ENCODE measurements at regions not wholly inside any gene's neighbourhood (a gene's known extent, or its start where the extent isn't known, plus 50 kb on each side); places are given as distances from the start of the nearest gene placed in this dataset.

DNA sequence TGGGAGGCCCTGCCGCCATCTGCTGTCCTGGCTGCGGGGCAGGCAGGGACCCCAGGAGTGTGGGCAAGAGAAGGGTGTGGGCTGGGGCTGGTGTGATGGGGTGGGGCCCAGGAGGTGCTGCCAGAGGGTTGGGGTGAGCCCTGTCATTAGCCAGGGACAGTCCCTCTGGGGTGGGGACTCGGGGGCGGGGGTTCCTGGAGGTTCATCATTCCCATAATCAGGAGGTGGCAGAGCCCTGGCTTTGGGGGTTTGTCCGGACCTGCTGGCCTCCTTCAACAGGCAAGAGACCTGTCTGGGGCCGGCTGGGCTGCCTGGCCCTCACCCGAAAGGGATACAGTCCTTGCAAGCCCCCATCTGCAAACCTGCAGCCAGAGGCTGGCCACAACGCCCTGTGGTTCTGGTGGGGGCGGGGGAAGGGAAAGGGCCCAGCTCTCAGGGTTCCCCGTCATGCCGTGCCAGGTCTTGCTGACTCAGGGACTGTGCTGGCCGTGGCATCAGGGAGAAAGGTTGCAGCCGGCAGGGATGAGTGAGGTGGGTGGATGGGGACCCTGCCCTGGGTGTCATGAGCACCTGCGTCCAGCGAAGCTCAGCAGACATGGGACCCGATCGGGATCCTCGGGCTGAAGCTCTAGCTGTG lies 65.2 kb downstream of the MRPL36 start:
- Histone ChIP-seq H3K4me2 (ENCODE audit: control insufficient read depth, insufficient read depth) (no peak overlapping the region), H2AFZ (ENCODE audit: control insufficient read depth, low read depth, low read length) (no peak overlapping the region), H3K79me2 (ENCODE audit: control insufficient read depth, insufficient read depth, low read length) (no peaks in the 10 kb centered on the region), H3K27me3 (replicated peaks in 1 of 2; ENCODE audit: control insufficient read depth in 2 of 2, insufficient read depth in 2 of 2, low read length in 1 of 2) (peaks cover 0 to 4% of the 10 kb centered on the region in 2 experiments; a peak in 2 of 4 replicates), H3K9ac (ENCODE audit: control insufficient read depth, insufficient read depth, low read length) (no peak overlapping the region), H3K4me1 (ENCODE audit: control insufficient read depth, insufficient read depth, low read length) (no peaks in the 10 kb centered on the region), H3K4me3 (no peak overlapping the region), H3K36me3 (ENCODE audit: control insufficient read depth in 2 of 2, insufficient read depth in 2 of 2, low read length in 1 of 2) (no peaks in the 10 kb centered on the region), H4K20me1 (ENCODE audit: control insufficient read depth, insufficient read depth) (no peaks in the 10 kb centered on the region), H3K9me3 (replicated peaks; ENCODE audit: control insufficient read depth, insufficient read depth, low read length) (no peaks in the 10 kb centered on the region; the same call in 2 of the 3 replicates), H3K27ac (ENCODE audit: control insufficient read depth, insufficient read depth) (no peak overlapping the region)
- DNase-seq (ENCODE audit: low read depth, low spot score) (no peak), ATAC-seq (no peak), FAIRE-seq (no peak)
- ChIA-PET POLR2A (interaction anchor here (0.6 kb wide), 1 partner anchor 72 kb away, joined by 3 read pairs; no protein-coding TSS in a partner anchor), RAD21 (ENCODE audit: unreplicated experiment) (no interaction called here), CTCF (no interaction called here), SMC1A (ENCODE audit: uncharacterized antibody, unreplicated experiment) (no interaction called here)
- 18% methylated on average over 18 of the region's 18 CpGs for WGBS (ENCODE audit: insufficient coverage, insufficient replicate concordance, low lambda C conversion rate, missing lambda C conversion rate)
- in situ Hi-C loops (cut with MboI) (no loop called here), intact Hi-C loops (cut with micrococcal nuclease; ENCODE audit: unreplicated experiment) (loop anchor here (10.0 kb wide), 1 partner anchor 70 kb away; the partner anchor contains the start of gene NDUFS6)
- BruUV-seq (replicated peaks) = no TSS peak
- TF ChIP-seq NR2C2 (IDR thresholded peaks at IDR 0.05; ENCODE audit: borderline replicate concordance, control insufficient read depth, insufficient read length, low read depth) = no peak
- TF ChIP-seq, protein P1, sequence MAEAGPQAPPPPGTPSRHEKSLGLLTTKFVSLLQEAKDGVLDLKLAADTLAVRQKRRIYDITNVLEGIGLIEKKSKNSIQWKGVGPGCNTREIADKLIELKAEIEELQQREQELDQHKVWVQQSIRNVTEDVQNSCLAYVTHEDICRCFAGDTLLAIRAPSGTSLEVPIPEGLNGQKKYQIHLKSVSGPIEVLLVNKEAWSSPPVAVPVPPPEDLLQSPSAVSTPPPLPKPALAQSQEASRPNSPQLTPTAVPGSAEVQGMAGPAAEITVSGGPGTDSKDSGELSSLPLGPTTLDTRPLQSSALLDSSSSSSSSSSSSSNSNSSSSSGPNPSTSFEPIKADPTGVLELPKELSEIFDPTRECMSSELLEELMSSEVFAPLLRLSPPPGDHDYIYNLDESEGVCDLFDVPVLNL (IDR thresholded peaks at IDR 0.05; ENCODE audit: low read depth, low read length) = no peak
- TF ChIP-seq NR2C1 (IDR thresholded peaks at IDR 0.05) = no peak
- TF ChIP-seq STAT3 (IDR thresholded peaks at IDR 0.05; ENCODE audit: low read depth, low read length) = no peak
- TF ChIP-seq ZBTB33 (IDR thresholded peaks at IDR 0.05) = no peak
- TF ChIP-seq, protein P2, sequence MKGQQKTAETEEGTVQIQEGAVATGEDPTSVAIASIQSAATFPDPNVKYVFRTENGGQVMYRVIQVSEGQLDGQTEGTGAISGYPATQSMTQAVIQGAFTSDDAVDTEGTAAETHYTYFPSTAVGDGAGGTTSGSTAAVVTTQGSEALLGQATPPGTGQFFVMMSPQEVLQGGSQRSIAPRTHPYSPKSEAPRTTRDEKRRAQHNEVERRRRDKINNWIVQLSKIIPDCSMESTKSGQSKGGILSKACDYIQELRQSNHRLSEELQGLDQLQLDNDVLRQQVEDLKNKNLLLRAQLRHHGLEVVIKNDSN (IDR thresholded peaks at IDR 0.05; ENCODE audit: borderline replicate concordance, extremely low read length, insufficient read depth, low read depth, low read length) = no peak
- TF ChIP-seq ETV6 (conservative IDR thresholded peaks at IDR 0.05 in 1 of 2, IDR thresholded peaks at IDR 0.05 in 1 of 2; ENCODE audit: borderline replicate concordance in 1 of 2, low read depth in 1 of 2) = no peak
- no peak for TF ChIP-seq JUND (IDR thresholded peaks at IDR 0.05; ENCODE audit: low read depth, low read length)
- TF ChIP-seq RUNX3 (IDR thresholded peaks at IDR 0.05; ENCODE audit: low read length) = no peak
- no peak for TF ChIP-seq RELA (IDR thresholded peaks at IDR 0.05; ENCODE audit: borderline replicate concordance, partially characterized antibody)
- TF ChIP-seq NRF1 (conservative IDR thresholded peaks at IDR 0.05; ENCODE audit: low read depth, low read length) = no peak
- TF ChIP-seq TCF12 (IDR thresholded peaks at IDR 0.05; ENCODE audit: low read depth, low read length) = no peak
- no peak for TF ChIP-seq DPF2 (IDR thresholded peaks at IDR 0.05)
- TF ChIP-seq BRCA1 (IDR thresholded peaks at IDR 0.05; ENCODE audit: low read depth, low read length) = no peak
- TF ChIP-seq KAT2A (conservative IDR thresholded peaks at IDR 0.05; ENCODE audit: control insufficient read depth, low read depth, low read length) = no peak
- TF ChIP-seq CREM (IDR thresholded peaks at IDR 0.05; ENCODE audit: low read depth) = no peak
- no peak for TF ChIP-seq TAF1 (IDR thresholded peaks at IDR 0.05; ENCODE audit: borderline replicate concordance, low read depth, low read length)
- TF ChIP-seq ZSCAN29 (IDR thresholded peaks at IDR 0.05) = no peak

Data from GM12878 (cell line).